A549 (cell line): ENCODE measurements at regions not wholly inside any gene's neighbourhood (a gene's known extent, or its start where the extent isn't known, plus 50 kb on each side); places are given as distances from the start of the nearest gene placed in this dataset.

ENCODE experiments used
- ATAC-seq, 2 experiments: fragments of 200-7000 bp in 1 of 2; fragments of >200 bp in 1 of 2; cut with Nextera tagmentation in 1 of 2; cut with Tn5 transposase in 1 of 2; 3 replicates each; pipeline versions ENCODE4 v1.8.0 to v1.9.1; 2018 to 2020; ENCODE audit warnings: mild to moderate bottlenecking in 1 of 2, moderate library complexity in 1 of 2
- CTCF ChIA-PET: fragments of 300-600 bp; sonication (Branson Sonifier 250); formaldehyde crosslinking; extraction: SDS; loops from one replicate; lab custom pipeline; 2021; ENCODE audit warnings: antibody characterized with exemption, inconsistent platforms; lab: Yijun Ruan, JAX
- POLR2A ChIA-PET: fragments of 350-600 bp; formaldehyde crosslinking; extraction: SDS; loops from one replicate; lab custom pipeline; 2021; ENCODE audit warnings: antibody characterized with exemption, inconsistent platforms; lab: Yijun Ruan, JAX
- DNase-seq, 2 experiments: peaks; one replicate each; pipeline versions ENCODE4 v3.0.0 to v3.0.0-alpha.2; 2011 to 2016; ENCODE audit warnings: low read depth in 1 of 2, low spot score in 1 of 2
- FAIRE-seq: peaks from 2 replicates; lab custom pipeline; 2011; peaks lifted over from hg19 to GRCh38; lab: Jason Lieb, UNC
- H3K27ac ChIP-seq, 2 experiments: fragments of >200 bp; sonication (Bioruptor Twin); formaldehyde crosslinking; 3 replicates each; pipeline ENCODE4 v1.5.1; 2016 to 2017
- H3K4me1 ChIP-seq: fragments of >200 bp; sonication (Bioruptor Twin); formaldehyde crosslinking; 3 replicates; pipeline ENCODE4 v1.6.1; 2016
- H3K4me2 ChIP-seq: fragments of >200 bp; sonication (Bioruptor Twin); formaldehyde crosslinking; 3 replicates; pipeline ENCODE4 v1.6.1; 2016
- H3K4me3 ChIP-seq: fragments of >200 bp; sonication (Bioruptor Twin); formaldehyde crosslinking; 3 replicates; pipeline ENCODE4 v1.5.1; 2016
- H3K9me3 ChIP-seq: fragments of >200 bp; sonication (Bioruptor Twin); formaldehyde crosslinking; 3 replicates; pipeline ENCODE4 v1.6.1; 2016
- BCL3 ChIP-seq: fragments of >200 bp; sonication (Bioruptor Twin); formaldehyde crosslinking; IDR thresholded peaks from 3 replicates; pipeline ENCODE4 v1.6.1; 2016
- CEBPB ChIP-seq, 2 experiments: fragments of >200 bp in 1 of 2; sonication (Bioruptor Twin) in 1 of 2; formaldehyde crosslinking in 1 of 2; IDR thresholded peaks; 2 replicates each; pipeline ENCODE4 v1.6.1; 2012 to 2016
- EHMT2 ChIP-seq: fragments of 200-600 bp; sonication (generic); IDR thresholded peaks from 2 replicates; pipeline ENCODE4 v1.6.1; 2016; ENCODE audit warnings: antibody characterized with exemption, low read depth, mild to moderate bottlenecking, moderate library complexity
- ELK1 ChIP-seq: fragments of 150-350 bp; IDR thresholded peaks from 2 replicates; pipeline ENCODE4 v1.6.1; 2014; ENCODE audit warnings: low read depth, mild to moderate bottlenecking, low read length
- EP300 ChIP-seq, 2 experiments: fragments of >200 bp; sonication (Bioruptor Twin); formaldehyde crosslinking; IDR thresholded peaks; 2 replicates in 1 of 2; 3 replicates in 1 of 2; pipeline ENCODE4 v1.6.1; 2016 to 2017
- FOSB ChIP-seq: fragments of 250-450 bp; sonication (Bioruptor Pico); IDR thresholded peaks from 2 replicates; pipeline ENCODE4 v1.5.0; 2020; ENCODE audit warnings: mild to moderate bottlenecking, moderate library complexity
- FOSL2 ChIP-seq, 2 experiments: fragments of 450-650 bp in 1 of 2; fragments of >200 bp in 1 of 2; sonication (Bioruptor Twin) in 1 of 2; formaldehyde crosslinking; IDR thresholded peaks; 2 replicates each; pipeline versions ENCODE4 v1.5.0 to v1.6.1; 2016 to 2020; ENCODE audit warnings: mild to moderate bottlenecking in 1 of 2, moderate library complexity in 1 of 2
- FOXS1 ChIP-seq: fragments of 250-450 bp; sonication (Bioruptor Pico); IDR thresholded peaks from 2 replicates; pipeline ENCODE4 v1.5.0; 2020; ENCODE audit warnings: mild to moderate bottlenecking, moderate library complexity
- HES2 ChIP-seq: fragments of >200 bp; sonication (Bioruptor Twin); formaldehyde crosslinking; IDR thresholded peaks from 2 replicates; pipeline ENCODE4 v1.6.1; 2016
- HMGXB4 ChIP-seq: fragments of 250-450 bp; sonication (Bioruptor Pico); IDR thresholded peaks from 2 replicates; pipeline ENCODE4 v1.5.0; 2021; ENCODE audit warnings: mild to moderate bottlenecking, moderate library complexity, borderline replicate concordance
- KDM1A ChIP-seq: fragments of 200-600 bp; sonication (generic); IDR thresholded peaks from 2 replicates; pipeline ENCODE4 v1.6.1; 2016; ENCODE audit warnings: low read depth, mild to moderate bottlenecking
- KDM5A ChIP-seq: fragments of 200-600 bp; sonication (generic); IDR thresholded peaks from 2 replicates; pipeline ENCODE4 v1.6.1; 2016; ENCODE audit warnings: antibody characterized with exemption, mild to moderate bottlenecking
- MAFK ChIP-seq: fragments of 450-650 bp; IDR thresholded peaks from 2 replicates; pipeline ENCODE4 v1.6.1; 2014; ENCODE audit not compliant: partially characterized antibody
- MAX ChIP-seq: IDR thresholded peaks from 2 replicates; pipeline ENCODE4 v1.6.1; 2012
- NFE2L2 ChIP-seq: fragments of 150-350 bp; conservative IDR thresholded peaks from 2 replicates; pipeline ENCODE4 v1.6.1; 2014; ENCODE audit warnings: low read length
- POLR2AphosphoS2 ChIP-seq: conservative IDR thresholded peaks from 2 replicates; pipeline ENCODE4 v1.6.1; 2012; ENCODE audit warnings: low read length, improper control_type of control experiment, inconsistent platforms
- RCOR1 ChIP-seq: fragments of 150-350 bp; IDR thresholded peaks from 2 replicates; pipeline ENCODE4 v1.6.1; 2014; ENCODE audit warnings: antibody characterized with exemption, low read length, low read depth
- RFX5 ChIP-seq: fragments of 450-650 bp; IDR thresholded peaks from 2 replicates; pipeline ENCODE4 v1.7.1; 2014; ENCODE audit warnings: antibody characterized with exemption, mild to moderate bottlenecking, moderate library complexity
- SREBF2 ChIP-seq: fragments of 450-650 bp; IDR thresholded peaks from 2 replicates; pipeline ENCODE4 v1.6.1; 2014; ENCODE audit warnings: mild to moderate bottlenecking, moderate library complexity
- TFCP2L1 ChIP-seq: fragments of 250-450 bp; sonication (Bioruptor Pico); IDR thresholded peaks from 2 replicates; pipeline ENCODE4 v1.5.0; 2021; ENCODE audit warnings: mild to moderate bottlenecking
- USF2 ChIP-seq: fragments of 450-650 bp; IDR thresholded peaks from 2 replicates; pipeline ENCODE4 v1.6.1; 2014; ENCODE audit warnings: antibody characterized with exemption
- ZC3H11A ChIP-seq: fragments of 450-650 bp; IDR thresholded peaks from 2 replicates; pipeline ENCODE4 v1.6.1; 2014; ENCODE audit warnings: antibody characterized with exemption, mild to moderate bottlenecking
- ZFP36 ChIP-seq: fragments of 450-650 bp; IDR thresholded peaks from 2 replicates; pipeline ENCODE4 v1.6.1; 2014; ENCODE audit warnings: borderline replicate concordance; ENCODE audit not compliant: partially characterized antibody
- WGBS: methylation state at CpG from one replicate; pipeline ENCODE4 v1.1.6; 2017; ENCODE audit errors: missing lambda C conversion rate; 5-methylcytosine and 5-hydroxymethylcytosine counted together

- H3K4me3 ChIP-seq, result no peak overlapping the region
- FAIRE-seq, result no peak
- no peak overlapping the region for H3K4me2 ChIP-seq
- TF ChIP-seq CEBPB (IDR thresholded peaks at IDR 0.05) (no peak), FOXS1 (CRISPR knock-in tag) (no peak), POLR2AphosphoS2 (no peak), RFX5 (no peak), ZFP36 (no peak), ELK1 (no peak), KDM1A (no peak), EHMT2 (no peak), BCL3 (no peak), RCOR1 (no peak), HMGXB4 (no peak)
- no peak for ATAC-seq
- POLR2A ChIA-PET, result no interaction called here
- WGBS, result 74% methylated on average over 12 of the region's 12 CpGs
- no peak overlapping the region for H3K27ac ChIP-seq
- no peaks in the 10 kb centered on the region for H3K4me1 ChIP-seq
- CTCF ChIA-PET, result no interaction called here
- H3K9me3 ChIP-seq, result no peaks in the 10 kb centered on the region; the same call in 2 of the 3 replicates
- DNase-seq, result no peak
Observed at GRCh38 chr2:120577721-120578295, 157.9 kb upstream of the GLI2 start.

GRCh38 chr2:120578576-120579352, 156.9 kb upstream of the GLI2 start:
- ATAC-seq (no peak), FAIRE-seq (no peak), DNase-seq (no peak)
- POLR2A ChIA-PET, result no interaction called here
- WGBS, result 65% methylated on average over 15 of the region's 17 CpGs
- no peak overlapping the region for H3K27ac ChIP-seq
- H3K4me2 ChIP-seq, result no peak overlapping the region
- H3K4me3 ChIP-seq, result no peak overlapping the region
- no peak for TF ChIP-seq EHMT2
- no peak for TF ChIP-seq ZC3H11A
- TF ChIP-seq HES2, result no peak
- no peak for TF ChIP-seq TFCP2L1 (CRISPR knock-in tag)
- no peak for TF ChIP-seq FOSB (CRISPR knock-in tag)
- no peaks in the 10 kb centered on the region; the same call in 2 of the 3 replicates for H3K9me3 ChIP-seq
- no peaks in the 10 kb centered on the region for H3K4me1 ChIP-seq
- CTCF ChIA-PET, result interaction anchor here (2.0 kb wide), 1 partner anchor 26 kb away, joined by 10 read pairs; no protein-coding TSS in a partner anchor

- Histone ChIP-seq H3K4me1 (no peaks in the 10 kb centered on the region), H3K4me2 (no peak overlapping the region), H3K4me3 (no peak overlapping the region), H3K27ac (no peak overlapping the region)
- DNase-seq (no peak), FAIRE-seq (no peak), ATAC-seq (no peak)
- POLR2A ChIA-PET, result no interaction called here
- WGBS, result 58% methylated on average over 11 of the region's 11 CpGs
- TF ChIP-seq USF2 (no peak), KDM5A (no peak), SREBF2 (no peak), MAFK (no peak), MAX (no peak), FOSL2 (IDR thresholded peaks at IDR 0.05) (no peak), FOSL2 (CRISPR knock-in tag; IDR thresholded peaks at IDR 0.05) (no peak), EP300 (IDR thresholded peaks at IDR 0.05) (no peak), NFE2L2 (no peak), HES2 (no peak), ZFP36 (no peak)
- TF ChIP-seq, all 56 proteins: peak for 0
- H3K9me3 ChIP-seq, result no peaks in the 10 kb centered on the region; the same call in 2 of the 3 replicates
- CTCF ChIA-PET, result interaction anchor here (0.7 to 2.0 kb wide), 5 partner anchors 8 to 239 kb away, joined by 3 to 10 read pairs (median 3); no protein-coding TSS in a partner anchor
Observed at GRCh38 chr2:120579916-120580685, 155.6 kb upstream of the GLI2 start.
